T-helper 17 cell (primary cell): ENCODE measurements at regions not wholly inside any gene's neighbourhood (a gene's known extent, or its start where the extent isn't known, plus 50 kb on each side); places are given as distances from the start of the nearest gene placed in this dataset.

Experiments used
- ATAC-seq: fragments of 150-1000 bp; cut with Tn5 transposase; 2 replicates; pipeline ENCODE4 v1.10.0; 2021; ENCODE audit warnings: mild to moderate bottlenecking, moderate library complexity
- DNase-seq, 3 donors: peaks; one replicate each; pipeline versions ENCODE4 v3.0.0 to v3.0.0-alpha.2; 2020 to 2021
- H3K9me3 ChIP-seq: one replicate; pipeline ENCODE4 v1.7.0; 2013; ENCODE audit warnings: low read length, mild to moderate bottlenecking; ENCODE audit not compliant: control insufficient read depth, poor library complexity, severe bottlenecking
- H3K27ac Mint-ChIP-seq: one replicate; pipeline ENCODE4 v1.8.0; 2022; ENCODE audit warnings: mild to moderate bottlenecking, moderate library complexity, mixed read lengths
- H3K27me3 Mint-ChIP-seq: one replicate; pipeline ENCODE4 v1.8.0; 2022; ENCODE audit warnings: mixed read lengths
- H3K36me3 Mint-ChIP-seq: one replicate; pipeline ENCODE4 v1.8.0; 2022; ENCODE audit warnings: low read depth, mixed read lengths
- H3K4me1 Mint-ChIP-seq: one replicate; pipeline ENCODE4 v1.8.0; 2022; ENCODE audit warnings: mild to moderate bottlenecking, mixed read lengths
- H3K4me3 Mint-ChIP-seq: one replicate; pipeline ENCODE4 v1.8.0; 2022; ENCODE audit warnings: mild to moderate bottlenecking, moderate library complexity, mixed read lengths

- no peak for ATAC-seq
- Mint-ChIP-seq H3K36me3 (no peaks in the 10 kb centered on the region), H3K27me3 (no peaks in the 10 kb centered on the region), H3K4me1 (no peaks in the 10 kb centered on the region), H3K27ac (no peak overlapping the region), H3K4me3 (no peak overlapping the region)
- H3K9me3 ChIP-seq, result no peaks in the 10 kb centered on the region
- no peak for DNase-seq
These were observed 192.6 kb upstream of the HMGA2 start for GRCh38 chr12:65631621-65632111.

GRCh38 chr12:65632131-65632855 is 192.0 kb upstream of the HMGA2 start:
- Mint-ChIP-seq H3K36me3 (no peaks in the 10 kb centered on the region), H3K4me1 (no peaks in the 10 kb centered on the region), H3K4me3 (no peak overlapping the region), H3K27ac (no peak overlapping the region), H3K27me3 (no peaks in the 10 kb centered on the region)
- DNase-seq (no peak), ATAC-seq (no peak)
- no peaks in the 10 kb centered on the region for H3K9me3 ChIP-seq

DNA sequence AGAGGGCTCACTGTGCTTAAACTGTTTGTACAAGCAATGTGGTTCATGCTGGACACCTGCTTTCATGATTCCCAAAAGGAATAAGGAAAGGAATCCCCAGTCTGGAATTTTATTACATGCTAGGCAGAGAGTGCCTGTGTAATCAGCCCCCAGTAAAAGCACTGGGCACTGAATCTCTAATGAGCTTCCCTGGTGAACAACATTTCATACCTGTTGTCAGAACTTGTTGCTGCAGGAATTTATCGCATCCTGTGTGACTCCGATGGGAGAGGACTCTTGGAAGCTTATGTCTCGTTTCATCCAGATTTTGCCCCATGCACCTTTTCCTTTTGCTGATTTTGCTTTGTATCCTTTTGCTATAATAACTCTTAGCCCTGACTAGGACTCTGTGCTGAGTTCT is 190.2 kb upstream of the HMGA2 start:
- Mint-ChIP-seq H3K27me3 (no peaks in the 10 kb centered on the region), H3K4me1 (no peaks in the 10 kb centered on the region), H3K27ac (no peak overlapping the region), H3K4me3 (no peak overlapping the region), H3K36me3 (no peaks in the 10 kb centered on the region)
- ATAC-seq, result no peak
- no peak for DNase-seq
- no peaks in the 10 kb centered on the region for H3K9me3 ChIP-seq

DNA sequence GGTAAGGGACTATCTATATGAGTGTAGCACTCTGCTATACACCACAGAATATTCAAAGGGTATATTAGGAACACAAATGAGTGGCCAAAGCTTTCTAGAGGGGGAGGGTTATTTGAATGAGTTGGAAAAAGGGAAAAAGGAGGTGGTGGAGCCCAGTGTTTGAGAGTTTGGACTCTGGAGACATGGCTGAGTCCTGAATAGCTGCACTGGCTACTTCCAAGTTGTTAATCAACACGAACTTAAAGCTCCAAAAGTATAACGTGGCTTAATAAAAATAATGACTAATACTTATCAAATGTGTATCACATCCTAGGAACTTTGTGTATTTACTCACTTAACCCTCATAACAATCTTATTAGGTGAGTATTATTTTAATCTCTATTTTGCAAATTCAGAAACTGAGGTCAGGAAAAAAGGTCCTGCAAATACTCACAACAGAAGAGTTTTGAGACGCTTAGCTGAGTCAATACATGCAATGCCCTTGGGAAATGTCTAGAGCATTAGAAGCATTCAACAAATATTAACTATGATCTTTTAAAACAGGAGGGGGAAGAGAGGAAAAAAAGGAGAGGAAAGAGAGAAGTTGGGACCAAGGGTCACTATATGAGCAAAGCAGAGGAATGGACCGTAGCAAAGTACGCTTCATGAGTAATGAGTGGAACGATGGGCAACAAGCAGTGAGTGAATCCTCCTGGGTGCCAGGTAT is 189.5 kb upstream of the HMGA2 start:
- no peak for DNase-seq
- no peaks in the 10 kb centered on the region for H3K27me3 Mint-ChIP-seq
- no peak for ATAC-seq
- no peaks in the 10 kb centered on the region for H3K36me3 Mint-ChIP-seq
- no peaks in the 10 kb centered on the region for H3K9me3 ChIP-seq
- no peak overlapping the region for H3K27ac Mint-ChIP-seq
- no peaks in the 10 kb centered on the region for H3K4me1 Mint-ChIP-seq
- no peak overlapping the region for H3K4me3 Mint-ChIP-seq

DNA sequence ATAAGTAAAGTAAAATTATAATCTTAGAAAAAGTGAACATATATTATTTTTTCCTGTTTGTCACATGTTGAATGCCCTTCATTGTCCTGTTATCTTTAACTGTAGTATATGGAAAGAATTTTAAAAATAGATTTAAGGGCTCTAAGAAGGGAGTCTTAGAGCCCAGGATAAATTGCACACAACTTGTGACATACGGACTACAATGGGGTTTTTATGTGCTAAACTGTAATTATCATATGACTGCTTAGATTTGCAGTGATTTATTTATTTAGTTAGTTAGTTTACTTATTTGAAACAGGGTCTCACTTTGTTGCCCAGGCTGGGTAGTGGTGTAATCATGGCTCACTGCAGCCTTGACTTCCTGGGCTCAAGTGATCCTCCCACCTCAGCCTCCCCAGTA is 187.8 kb upstream of the HMGA2 start:
- Mint-ChIP-seq H3K27me3 (no peaks in the 10 kb centered on the region), H3K4me3 (no peak overlapping the region), H3K36me3 (no peaks in the 10 kb centered on the region), H3K27ac (no peak overlapping the region), H3K4me1 (no peaks in the 10 kb centered on the region)
- no peaks in the 10 kb centered on the region for H3K9me3 ChIP-seq
- DNase-seq (no peak), ATAC-seq (no peak)

- ATAC-seq, result no peak
- Mint-ChIP-seq H3K27ac (no peak overlapping the region), H3K4me3 (no peak overlapping the region), H3K4me1 (no peaks in the 10 kb centered on the region), H3K36me3 (no peaks in the 10 kb centered on the region), H3K27me3 (no peaks in the 10 kb centered on the region)
- H3K9me3 ChIP-seq, result no peaks in the 10 kb centered on the region
- DNase-seq, result no peak
These were observed 187.1 kb upstream of the HMGA2 start for GRCh38 chr12:65637150-65637549.

GRCh38 chr12:65637774-65638173 is 186.5 kb upstream of the HMGA2 start:
- Mint-ChIP-seq H3K4me3 (no peak overlapping the region), H3K4me1 (no peaks in the 10 kb centered on the region), H3K36me3 (no peaks in the 10 kb centered on the region), H3K27ac (no peak overlapping the region), H3K27me3 (no peaks in the 10 kb centered on the region)
- ATAC-seq (no peak), DNase-seq (no peak)
- no peaks in the 10 kb centered on the region for H3K9me3 ChIP-seq

DNA sequence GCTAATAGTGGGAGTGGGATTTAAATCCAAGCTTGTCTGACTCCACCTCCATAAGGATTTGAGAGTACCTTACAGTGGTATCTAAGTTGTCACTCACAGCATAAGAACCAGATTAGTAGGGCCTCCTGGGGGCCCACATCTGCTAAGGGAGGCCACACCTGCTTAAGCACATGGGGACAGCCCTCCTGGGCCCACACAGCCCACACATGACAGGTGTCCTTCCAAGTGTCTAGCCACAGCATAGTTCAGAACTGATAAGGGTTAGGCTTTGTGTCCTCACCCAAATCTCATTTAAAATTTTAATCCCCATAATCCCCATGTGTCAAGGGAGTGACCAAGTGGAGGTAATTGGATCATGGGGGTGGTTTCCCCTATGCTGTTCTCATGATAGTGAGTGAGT is 186.0 kb upstream of the HMGA2 start:
- Mint-ChIP-seq H3K4me3 (no peak overlapping the region), H3K4me1 (no peaks in the 10 kb centered on the region), H3K36me3 (no peaks in the 10 kb centered on the region), H3K27me3 (no peaks in the 10 kb centered on the region), H3K27ac (no peak overlapping the region)
- DNase-seq (no peak), ATAC-seq (no peak)
- H3K9me3 ChIP-seq, result no peaks in the 10 kb centered on the region

GRCh38 chr12:65640489-65640901 is 183.8 kb upstream of the HMGA2 start:
- no peaks in the 10 kb centered on the region for H3K9me3 ChIP-seq
- no peak for DNase-seq
- Mint-ChIP-seq H3K36me3 (no peaks in the 10 kb centered on the region), H3K27me3 (peaks cover 5% of the 10 kb centered on the region), H3K27ac (no peak overlapping the region), H3K4me3 (no peak overlapping the region), H3K4me1 (no peaks in the 10 kb centered on the region)
- ATAC-seq, result no peak

DNA sequence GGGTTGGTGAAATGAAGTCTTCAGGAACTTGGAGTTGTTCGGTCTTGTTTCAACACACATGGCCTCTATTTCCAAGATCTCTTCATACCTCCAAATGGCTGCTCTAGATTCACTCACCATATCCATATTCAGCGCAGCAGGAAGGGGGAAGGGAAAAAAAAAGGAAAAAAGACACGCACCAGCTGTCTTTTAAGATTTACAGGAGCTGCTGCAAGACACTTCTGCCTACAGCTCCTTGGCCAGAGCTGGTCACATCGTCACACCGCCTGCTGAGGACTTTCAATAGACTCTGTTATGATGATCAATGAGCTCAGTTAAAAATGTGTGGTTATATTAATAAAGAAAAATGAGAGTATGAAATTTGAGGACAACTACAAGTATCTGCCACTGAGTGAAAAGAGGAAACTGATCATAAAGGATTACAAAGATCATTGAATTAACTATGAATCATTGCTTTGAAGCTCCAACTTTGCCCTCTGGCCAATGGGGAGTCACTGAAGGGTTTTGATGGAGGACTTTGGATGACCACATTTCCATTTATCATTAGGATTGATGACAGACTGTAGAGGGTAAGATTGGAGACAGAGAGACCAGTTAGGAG is 182.1 kb upstream of the HMGA2 start:
- no peaks in the 10 kb centered on the region for H3K36me3 Mint-ChIP-seq
- peaks cover 6% of the 10 kb centered on the region for H3K27me3 Mint-ChIP-seq
- no peak overlapping the region for H3K27ac Mint-ChIP-seq
- H3K4me1 Mint-ChIP-seq, result no peaks in the 10 kb centered on the region
- H3K4me3 Mint-ChIP-seq, result no peak overlapping the region
- no peak for DNase-seq
- ATAC-seq, result no peak
- H3K9me3 ChIP-seq, result no peaks in the 10 kb centered on the region

- no peaks in the 10 kb centered on the region for H3K4me1 Mint-ChIP-seq
- H3K27me3 Mint-ChIP-seq, result peaks cover 10% of the 10 kb centered on the region
These were observed 181.1 kb upstream of the HMGA2 start for GRCh38 chr12:65643171-65643570.

DNA sequence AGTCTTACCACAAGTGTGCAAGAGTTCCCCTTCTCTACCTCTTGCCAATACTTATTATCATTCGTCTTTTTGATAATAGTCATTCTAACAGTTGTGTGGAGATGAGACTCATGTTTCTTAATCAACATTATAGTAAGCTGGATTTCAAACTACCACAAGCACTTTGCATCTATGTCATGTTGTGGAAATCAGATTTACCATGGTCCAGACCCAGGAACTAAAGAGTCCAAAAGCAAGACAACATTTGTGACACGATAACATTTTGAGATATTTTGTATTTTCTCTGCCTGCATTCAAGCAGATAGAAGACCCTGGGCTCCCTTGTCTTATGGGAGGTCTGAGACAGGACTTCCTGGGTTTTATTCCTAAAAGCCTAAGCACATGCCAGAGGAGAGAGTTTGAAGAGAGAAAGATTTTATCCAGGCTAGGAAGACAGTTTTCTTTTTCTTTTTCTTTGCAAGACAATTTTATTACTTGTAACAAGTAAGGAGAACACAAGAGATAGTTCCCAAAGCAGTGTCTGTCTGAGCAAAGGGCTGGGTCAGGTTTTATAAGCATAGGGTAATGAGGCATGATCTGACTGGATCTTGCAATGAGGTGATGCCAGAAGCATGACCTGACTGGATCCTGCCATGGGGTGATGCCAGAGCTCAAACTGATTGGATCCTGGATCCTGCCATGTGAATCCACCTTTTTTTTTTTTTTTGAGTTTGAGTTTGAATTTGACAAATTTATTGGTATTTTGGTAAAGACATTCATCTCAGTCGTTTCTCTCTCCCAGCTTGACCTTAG is 180.5 kb upstream of the HMGA2 start:
- Mint-ChIP-seq H3K4me1 (no peaks in the 10 kb centered on the region), H3K27ac (no peak overlapping the region), H3K36me3 (no peaks in the 10 kb centered on the region), H3K4me3 (no peak overlapping the region), H3K27me3 (peaks cover 10% of the 10 kb centered on the region)
- no peak for ATAC-seq
- DNase-seq, result no peak
- no peaks in the 10 kb centered on the region for H3K9me3 ChIP-seq

More at GRCh38 chr12:65643171-65643570, 181.1 kb upstream of the HMGA2 start:
- no peak for DNase-seq
- ATAC-seq, result no peak
- Mint-ChIP-seq H3K4me3 (no peak overlapping the region), H3K27ac (no peak overlapping the region), H3K36me3 (no peaks in the 10 kb centered on the region)
- no peaks in the 10 kb centered on the region for H3K9me3 ChIP-seq

DNA sequence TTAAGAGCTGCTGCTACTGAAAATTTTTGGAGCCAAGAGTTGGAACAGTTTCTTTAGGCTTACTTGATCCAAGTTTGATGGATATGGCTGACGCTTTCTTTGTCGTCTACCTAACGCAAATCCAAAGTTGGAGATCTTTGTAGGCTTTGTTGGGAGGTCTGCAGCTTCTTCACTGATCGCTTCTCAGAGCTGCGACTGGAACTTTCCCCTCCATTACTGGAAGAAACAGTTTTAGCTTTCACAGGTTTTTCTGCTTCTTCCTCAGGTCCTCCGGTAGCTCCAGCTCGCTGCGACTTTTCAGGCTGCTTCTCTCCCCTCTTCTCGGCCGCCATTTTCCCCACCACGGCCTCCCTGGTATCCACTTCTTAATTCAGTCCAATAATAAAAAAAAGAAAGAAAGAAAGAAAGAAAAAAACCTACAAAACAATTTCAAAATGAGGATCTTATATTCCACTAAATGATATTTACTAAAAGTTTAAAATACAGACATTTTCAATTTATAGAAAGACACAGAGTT is 178.1 kb upstream of the HMGA2 start:
- Mint-ChIP-seq H3K36me3 (no peaks in the 10 kb centered on the region), H3K27me3 (peaks cover 20% of the 10 kb centered on the region)
- no peak for DNase-seq

More for the DNA sequence above, 178.1 kb upstream of the HMGA2 start:
- Mint-ChIP-seq H3K4me1 (no peaks in the 10 kb centered on the region), H3K27ac (no peak overlapping the region), H3K4me3 (no peak overlapping the region)
- H3K9me3 ChIP-seq, result no peaks in the 10 kb centered on the region
- ATAC-seq, result no peak
